GM23338 (cell line): ENCODE measurements at regions not wholly inside any gene's neighbourhood (a gene's known extent, or its start where the extent isn't known, plus 50 kb on each side); places are given as distances from the start of the nearest gene placed in this dataset.

ENCODE experiments used
- ATAC-seq: fragments of 200-7000 bp; cut with Tn5 transposase; 3 replicates; pipeline ENCODE4 v1.9.1; 2020
- DNase-seq: peaks from one replicate; pipeline ENCODE4 v3.0.0-alpha.2; 2015; ENCODE audit warnings: low spot score
- H2AFZ ChIP-seq: fragments of 200-600 bp; sonication (generic); 2 replicates; pipeline ENCODE4 v1.8.0; 2016; ENCODE audit warnings: antibody characterized with exemption, mild to moderate bottlenecking, moderate library complexity
- H3F3A ChIP-seq: fragments of 200-600 bp; sonication (generic); replicated peaks from 2 replicates; pipeline ENCODE4 v1.8.0; 2017; ENCODE audit warnings: antibody characterized with exemption, mixed run types, low read depth
- H3K27ac ChIP-seq: fragments of 200-600 bp; sonication (generic); 2 replicates; pipeline ENCODE4 v1.6.1; 2016; ENCODE audit warnings: low read depth
- H3K27me3 ChIP-seq: fragments of 200-600 bp; sonication (generic); 2 replicates; pipeline ENCODE4 v1.8.0; 2016; ENCODE audit warnings: mild to moderate bottlenecking, mixed run types, moderate library complexity; ENCODE audit not compliant: insufficient read depth
- H3K36me3 ChIP-seq: fragments of 200-600 bp; sonication (generic); 2 replicates; pipeline ENCODE4 v1.8.0; 2016; ENCODE audit warnings: mild to moderate bottlenecking; ENCODE audit not compliant: insufficient read depth
- H3K4me1 ChIP-seq: fragments of 200-600 bp; sonication (generic); 2 replicates; pipeline ENCODE4 v1.8.0; 2016; ENCODE audit warnings: mild to moderate bottlenecking, moderate library complexity; ENCODE audit not compliant: insufficient read depth
- H3K4me2 ChIP-seq: fragments of 200-600 bp; sonication (generic); 2 replicates; pipeline ENCODE4 v1.7.1; 2017; ENCODE audit warnings: mixed run types
- H3K4me3 ChIP-seq: fragments of 200-600 bp; sonication (generic); 2 replicates; pipeline ENCODE4 v1.6.1; 2016; ENCODE audit warnings: mixed run types
- H3K79me2 ChIP-seq: fragments of 200-600 bp; sonication (generic); replicated peaks from 2 replicates; pipeline ENCODE4 v1.8.0; 2017; ENCODE audit warnings: mild to moderate bottlenecking; ENCODE audit not compliant: insufficient read depth
- H3K9me2 ChIP-seq: fragments of 200-600 bp; sonication (generic); 2 replicates; pipeline ENCODE4 v1.8.0; 2017; ENCODE audit not compliant: insufficient read depth
- H4K20me1 ChIP-seq: fragments of 200-600 bp; sonication (generic); replicated peaks from 2 replicates; pipeline ENCODE4 v1.8.0; 2017; ENCODE audit warnings: mild to moderate bottlenecking; ENCODE audit not compliant: insufficient read depth
- H3K27ac Mint-ChIP-seq: 2 replicates; pipeline ENCODE4 v1.8.0; 2020; ENCODE audit warnings: inconsistent platforms, mild to moderate bottlenecking, moderate library complexity, mixed read lengths
- H3K27me3 Mint-ChIP-seq: 3 replicates; pipeline ENCODE4 v1.8.0; 2022; ENCODE audit warnings: low read depth, mild to moderate bottlenecking, moderate library complexity, mixed read lengths, inconsistent platforms; ENCODE audit not compliant: insufficient read depth, poor library complexity
- H3K36me3 Mint-ChIP-seq: 3 replicates; pipeline ENCODE4 v1.8.0; 2021; ENCODE audit warnings: low read depth, mild to moderate bottlenecking, inconsistent platforms, moderate library complexity, mixed read lengths
- H3K4me1 Mint-ChIP-seq: 3 replicates; pipeline ENCODE4 v1.8.0; 2020; ENCODE audit warnings: mild to moderate bottlenecking, inconsistent platforms, mixed read lengths
- H3K4me3 Mint-ChIP-seq: 3 replicates; pipeline ENCODE4 v1.8.0; 2021; ENCODE audit warnings: moderate library complexity, mild to moderate bottlenecking, inconsistent platforms, mixed read lengths
- H3K9me3 Mint-ChIP-seq: 3 replicates; pipeline ENCODE4 v1.8.0; 2020; ENCODE audit warnings: moderate library complexity, mild to moderate bottlenecking, inconsistent platforms, mixed read lengths
- CREB1 ChIP-seq: fragments of 250-450 bp; sonication (Bioruptor Pico); IDR thresholded peaks from 2 replicates; pipeline ENCODE4 v1.5.0; 2020; ENCODE audit warnings: low read depth, mild to moderate bottlenecking, moderate library complexity
- CTCF ChIP-seq, 2 experiments: fragments of 200-600 bp in 1 of 2; sonication (generic) in 1 of 2; conservative IDR thresholded peaks; 2 replicates each; pipeline versions ENCODE4 v1.5.1 to v1.6.1; 2016 to 2017; ENCODE audit warnings: antibody characterized with exemption in 2 of 2, low read depth in 2 of 2, mild to moderate bottlenecking in 2 of 2, moderate library complexity in 1 of 2
- ETS1 ChIP-seq: IDR thresholded peaks from 2 replicates; pipeline ENCODE4 v1.6.1; 2016; ENCODE audit warnings: antibody characterized with exemption
- EZH2 ChIP-seq: fragments of 200-600 bp; sonication (generic); IDR thresholded peaks from one replicate; pipeline ENCODE4 v1.8.0; 2017; ENCODE audit warnings: antibody characterized with exemption, mild to moderate bottlenecking, low read depth; ENCODE audit not compliant: unreplicated experiment
- EZH2phosphoT487 ChIP-seq: fragments of 200-600 bp; sonication (generic); IDR thresholded peaks from one replicate; pipeline ENCODE4 v1.8.1; 2018; ENCODE audit warnings: antibody characterized with exemption; ENCODE audit not compliant: unreplicated experiment
- JUNB ChIP-seq: IDR thresholded peaks from one replicate; pipeline ENCODE4 v1.6.1; 2016; ENCODE audit warnings: antibody characterized with exemption; ENCODE audit not compliant: unreplicated experiment
- NANOG ChIP-seq: IDR thresholded peaks from 2 replicates; pipeline ENCODE4 v1.6.1; 2016; ENCODE audit warnings: antibody characterized with exemption, borderline replicate concordance
- POLR2AphosphoS5 ChIP-seq: IDR thresholded peaks from 2 replicates; pipeline ENCODE4 v1.6.1; 2016; ENCODE audit warnings: antibody characterized with exemption, low read depth
- REST ChIP-seq: IDR thresholded peaks from one replicate; pipeline ENCODE4 v1.6.1; 2018; ENCODE audit warnings: antibody characterized with exemption; ENCODE audit not compliant: unreplicated experiment
- STAT1 ChIP-seq: IDR thresholded peaks from one replicate; pipeline ENCODE4 v1.6.1; 2016; ENCODE audit warnings: antibody characterized with exemption; ENCODE audit not compliant: unreplicated experiment
- ZNF114 ChIP-seq: fragments of 250-450 bp; sonication (Bioruptor Pico); IDR thresholded peaks from 2 replicates; pipeline ENCODE4 v1.5.0; 2020; ENCODE audit warnings: mild to moderate bottlenecking, moderate library complexity
- ZNF331 ChIP-seq: fragments of 250-450 bp; sonication (Bioruptor Pico); IDR thresholded peaks from 2 replicates; pipeline ENCODE4 v1.5.0; 2020; ENCODE audit warnings: low read depth, mild to moderate bottlenecking, moderate library complexity
- ZNF462 ChIP-seq: fragments of 250-450 bp; sonication (Bioruptor Pico); IDR thresholded peaks from 2 replicates; pipeline ENCODE4 v1.5.0; 2020; ENCODE audit warnings: mild to moderate bottlenecking, moderate library complexity

GRCh38 chr10:90604636-90605035 lies 253.2 kb downstream of the HTR7 start:
- ATAC-seq (no peak), DNase-seq (no peak)
- Histone ChIP-seq H3K4me1 (no peaks in the 10 kb centered on the region), H3K4me3 (no peak overlapping the region), H3K4me2 (no peak overlapping the region), H4K20me1 (no peaks in the 10 kb centered on the region), H2AFZ (no peak overlapping the region), H3F3A (no peaks in the 10 kb centered on the region), H3K36me3 (no peaks in the 10 kb centered on the region), H3K27ac (no peak overlapping the region), H3K9me2 (0 out of 2 replicates have a peak, but pooled peaks cover 20% of the 10 kb centered on the region), H3K79me2 (no peaks in the 10 kb centered on the region), H3K27me3 (no peaks in the 10 kb centered on the region)
- peaks cover 18% of the 10 kb centered on the region for H3K9me3 Mint-ChIP-seq
- H3K4me3 Mint-ChIP-seq, result no peak overlapping the region
- H3K36me3 Mint-ChIP-seq, result peaks cover 14% of the 10 kb centered on the region
- no peaks in the 10 kb centered on the region for H3K27me3 Mint-ChIP-seq
- H3K4me1 Mint-ChIP-seq, result no peaks in the 10 kb centered on the region; the same call in 2 of the 3 replicates
- no peak overlapping the region for H3K27ac Mint-ChIP-seq
- no peak for TF ChIP-seq EZH2phosphoT487
- TF ChIP-seq ZNF331 (CRISPR knock-in tag), result no peak
- TF ChIP-seq REST, result no peak
- TF ChIP-seq NANOG, result no peak
- no peak for TF ChIP-seq ZNF462 (CRISPR knock-in tag)
- no peak for TF ChIP-seq ZNF114
- TF ChIP-seq POLR2AphosphoS5, result no peak
- TF ChIP-seq STAT1, result no peak
- TF ChIP-seq JUNB, result no peak
- TF ChIP-seq EZH2, result no peak
- TF ChIP-seq CTCF (conservative IDR thresholded peaks at IDR 0.05; ENCODE audit: low read depth in 2 of 2), result no peak
- TF ChIP-seq CREB1, result no peak
- no peak for TF ChIP-seq ETS1
